H1 (cell line): ENCODE measurements at regions not wholly inside any gene's neighbourhood (a gene's known extent, or its start where the extent isn't known, plus 50 kb on each side); places are given as distances from the start of the nearest gene placed in this dataset.

Experiments used
- CTCF ChIA-PET: fragments of 300-600 bp; sonication (Branson Sonifier 250); formaldehyde crosslinking; loops from one replicate; lab custom pipeline; 2021; ENCODE audit not compliant: partially characterized antibody; lab: Charles Lee
- POLR2A ChIA-PET: fragments of 300-600 bp; sonication (Branson Sonifier 250); formaldehyde crosslinking; loops from one replicate; lab custom pipeline; 2021; ENCODE audit warnings: inconsistent platforms; ENCODE audit not compliant: partially characterized antibody; lab: Charles Lee
- DNase-seq, 2 experiments: peaks; one replicate each; pipeline versions ENCODE4 v3.0.0 to v3.0.0-alpha.2; 2010 to 2022; ENCODE audit warnings: low spot score in 2 of 2, low read depth in 1 of 2, mixed read lengths in 1 of 2
- FAIRE-seq: peaks from 2 replicates; lab custom pipeline; 2011; peaks lifted over from hg19 to GRCh38; lab: Jason Lieb, UNC
- H2AFZ ChIP-seq: 2 replicates; pipeline ENCODE4 v1.8.1; 2012; ENCODE audit warnings: low read length, inconsistent platforms
- H2AK5ac ChIP-seq: 2 replicates; pipeline ENCODE4 v1.6.1; 2013; ENCODE audit warnings: low read depth, low read length
- H2BK120ac ChIP-seq: replicated peaks from 2 replicates; pipeline ENCODE3; 2013; ENCODE audit warnings: low read depth, low read length, inconsistent platforms
- H2BK12ac ChIP-seq: 2 replicates; pipeline ENCODE4 v1.6.1; 2013; ENCODE audit warnings: low read depth, low read length
- H2BK15ac ChIP-seq: 2 replicates; pipeline ENCODE4 v1.6.1; 2013; ENCODE audit warnings: low read length
- H2BK20ac ChIP-seq: 2 replicates; pipeline ENCODE4 v1.6.1; 2013; ENCODE audit warnings: low read length
- H2BK5ac ChIP-seq: 2 replicates; pipeline ENCODE4 v1.6.1; 2013; ENCODE audit warnings: low read depth, low read length
- H3K14ac ChIP-seq: 2 replicates; pipeline ENCODE4 v1.6.1; 2013; ENCODE audit warnings: inconsistent platforms; ENCODE audit not compliant: insufficient read length
- H3K18ac ChIP-seq: 2 replicates; pipeline ENCODE4 v1.6.1; 2013; ENCODE audit warnings: low read length; ENCODE audit errors: extremely low read depth
- H3K23ac ChIP-seq: 2 replicates; pipeline ENCODE4 v1.6.1; 2013; ENCODE audit warnings: inconsistent platforms; ENCODE audit not compliant: insufficient read length
- H3K23me2 ChIP-seq: 2 replicates; pipeline ENCODE4 v1.6.1; 2013; ENCODE audit warnings: low read depth, low read length
- H3K27ac ChIP-seq: 2 replicates; pipeline ENCODE4 v1.6.1; 2011; ENCODE audit warnings: low read depth, low read length, inconsistent platforms
- H3K27me3 ChIP-seq, 4 experiments: replicated peaks in 1 of 4; 1 replicate in 1 of 4; 2 replicates in 3 of 4; pipeline versions ENCODE4 v1.6.1 to v1.8.1; 2011 to 2013; ENCODE audit warnings: low read length in 3 of 4, mild to moderate bottlenecking in 3 of 4, inconsistent platforms in 2 of 4, mixed read lengths in 2 of 4, moderate library complexity in 1 of 4; ENCODE audit not compliant: control insufficient read depth in 3 of 4, insufficient read depth in 3 of 4; ENCODE audit errors: extremely low read depth in 1 of 4
- H3K36me3 ChIP-seq, 4 experiments: 2 replicates each; pipeline versions ENCODE4 v1.6.1 to v1.8.1; 2011 to 2013; ENCODE audit warnings: mild to moderate bottlenecking in 4 of 4, low read length in 3 of 4, moderate library complexity in 2 of 4, control low read depth in 1 of 4, inconsistent platforms in 1 of 4; ENCODE audit not compliant: insufficient read depth in 4 of 4, control insufficient read depth in 2 of 4
- H3K4ac ChIP-seq: replicated peaks from 2 replicates; pipeline ENCODE3; 2013; ENCODE audit warnings: low read length, low read depth, mixed read lengths, inconsistent platforms; ENCODE audit not compliant: insufficient read length
- H3K4me1 ChIP-seq, 4 experiments: replicated peaks in 1 of 4; 1 replicate in 1 of 4; 2 replicates in 3 of 4; pipeline versions ENCODE4 v1.6.1 to v1.8.1; 2011 to 2013; ENCODE audit warnings: low read length in 3 of 4, inconsistent platforms in 2 of 4, mixed read lengths in 1 of 4; ENCODE audit not compliant: insufficient read depth in 4 of 4, control insufficient read depth in 3 of 4
- H3K4me2 ChIP-seq, 2 experiments: 2 replicates each; pipeline versions ENCODE4 v1.6.1 to v1.8.1; 2011 to 2013; ENCODE audit warnings: low read depth in 2 of 2, low read length in 2 of 2, control low read depth in 1 of 2, inconsistent platforms in 1 of 2, mild to moderate bottlenecking in 1 of 2; ENCODE audit not compliant: insufficient read depth in 1 of 2
- H3K4me3 ChIP-seq, 4 experiments: fragments of 200-600, 300-600 bp in 1 of 4; sonication (generic), shearing (Covaris generic), sonication (Bioruptor Twin) in 1 of 4; 2 replicates each; pipeline versions ENCODE4 v1.5.1 to v1.8.1; 2011 to 2016; ENCODE audit warnings: low read length in 4 of 4, low read depth in 3 of 4, control low read depth in 2 of 4, inconsistent platforms in 2 of 4, mild to moderate bottlenecking in 2 of 4, mixed read lengths in 1 of 4, moderate library complexity in 1 of 4; ENCODE audit not compliant: insufficient read depth in 2 of 4; ENCODE audit errors: extremely low read depth in 1 of 4
- H3K56ac ChIP-seq: replicated peaks from 2 replicates; pipeline ENCODE3; 2013; ENCODE audit warnings: low read depth, mild to moderate bottlenecking, mixed read lengths, low read length, inconsistent platforms; ENCODE audit not compliant: insufficient read length
- H3K79me1 ChIP-seq: 2 replicates; pipeline ENCODE4 v1.6.1; 2013; ENCODE audit warnings: low read depth, low read length, control low read depth
- H3K79me2 ChIP-seq, 2 experiments: 2 replicates each; pipeline versions ENCODE4 v1.6.1 to v1.8.1; 2012 to 2013; ENCODE audit warnings: low read length in 2 of 2, mild to moderate bottlenecking in 2 of 2, inconsistent platforms in 1 of 2; ENCODE audit not compliant: insufficient read depth in 2 of 2, control insufficient read depth in 1 of 2
- H3K9ac ChIP-seq, 4 experiments: replicated peaks in 1 of 4; 1 replicate in 1 of 4; 2 replicates in 3 of 4; pipeline versions ENCODE4 v1.6.1 to v1.8.1; 2011 to 2013; ENCODE audit warnings: low read depth in 3 of 4, low read length in 3 of 4, control low read depth in 2 of 4, mild to moderate bottlenecking in 2 of 4, moderate library complexity in 2 of 4, inconsistent platforms in 1 of 4; ENCODE audit errors: extremely low read depth in 1 of 4
- H3K9me3 ChIP-seq, 2 experiments: 2 replicates each; pipeline versions ENCODE4 v1.6.1 to v1.8.1; 2012 to 2013; ENCODE audit warnings: mild to moderate bottlenecking in 2 of 2, moderate library complexity in 2 of 2, control low read depth in 1 of 2, inconsistent platforms in 1 of 2, low read depth in 1 of 2, low read length in 1 of 2, mixed read lengths in 1 of 2; ENCODE audit not compliant: insufficient read depth in 2 of 2
- H4K20me1 ChIP-seq, 2 experiments: replicated peaks in 1 of 2; 2 replicates each; pipeline versions ENCODE3 to v1.8.1; 2011 to 2013; ENCODE audit warnings: inconsistent platforms in 2 of 2, low read length in 2 of 2, mild to moderate bottlenecking in 1 of 2; ENCODE audit not compliant: insufficient read depth in 2 of 2, control insufficient read depth in 1 of 2
- H4K5ac ChIP-seq: 2 replicates; pipeline ENCODE4 v1.6.1; 2013; ENCODE audit warnings: low read length, low read depth, mixed read lengths, inconsistent platforms; ENCODE audit not compliant: insufficient read length
- H4K8ac ChIP-seq: 2 replicates; pipeline ENCODE4 v1.8.0; 2013; ENCODE audit warnings: mild to moderate bottlenecking, moderate library complexity, low read length, inconsistent platforms; ENCODE audit not compliant: insufficient read depth; ENCODE audit errors: extremely low read depth
- H4K91ac ChIP-seq: replicated peaks from 2 replicates; pipeline ENCODE3; 2013; ENCODE audit warnings: low read length, mixed read lengths, inconsistent platforms; ENCODE audit not compliant: insufficient read length
- ASH2L ChIP-seq: fragments of 200-600, 300-600 bp; sonication (generic); IDR thresholded peaks from one replicate; pipeline ENCODE4 v1.7.1; 2017; ENCODE audit warnings: low read length
- CBX5 ChIP-seq: fragments of 300-800, 300-1000 bp; sonication (generic); IDR thresholded peaks from 2 replicates; pipeline ENCODE4 v1.7.1; 2016; ENCODE audit warnings: antibody characterized with exemption, low read length, low read depth
- CHD1 ChIP-seq: IDR thresholded peaks from 2 replicates; pipeline ENCODE4 v1.6.1; 2012; ENCODE audit warnings: low read depth, low read length, improper control_type of control experiment
- CTBP2 ChIP-seq: IDR thresholded peaks from 2 replicates; pipeline ENCODE4 v1.7.0; 2011; ENCODE audit warnings: borderline replicate concordance, mild to moderate bottlenecking, moderate library complexity, mixed read lengths, low read length; ENCODE audit not compliant: insufficient read depth, insufficient read length
- EP300 ChIP-seq, 2 experiments: IDR thresholded peaks; 1 replicate in 1 of 2; 2 replicates in 1 of 2; pipeline ENCODE4 v1.6.1; 2011 to 2012; ENCODE audit warnings: low read depth in 2 of 2, low read length in 2 of 2, mild to moderate bottlenecking in 2 of 2, borderline replicate concordance in 1 of 2, inconsistent platforms in 1 of 2, moderate library complexity in 1 of 2
- KDM5A ChIP-seq: fragments of 200-600 bp; IDR thresholded peaks from 2 replicates; pipeline ENCODE4 v1.7.1; 2012; ENCODE audit warnings: mild to moderate bottlenecking, low read length, inconsistent platforms, mixed read lengths
- NANOG ChIP-seq: IDR thresholded peaks from 2 replicates; pipeline ENCODE4 v1.6.1; 2011; ENCODE audit warnings: low read length, low read depth, mild to moderate bottlenecking, inconsistent platforms; ENCODE audit not compliant: insufficient read depth, poor library complexity, severe bottlenecking
- PHF8 ChIP-seq: fragments of 200-600 bp; sonication (generic); conservative IDR thresholded peaks from 2 replicates; pipeline ENCODE4 v1.7.1; 2012; ENCODE audit warnings: low read depth, mild to moderate bottlenecking, inconsistent platforms, low read length, moderate library complexity
- POLR2AphosphoS5 ChIP-seq: IDR thresholded peaks from 2 replicates; pipeline ENCODE4 v1.6.1; 2011; ENCODE audit warnings: low read depth, low read length
- RFX5 ChIP-seq: IDR thresholded peaks from 2 replicates; pipeline ENCODE4 v1.6.1; 2011; ENCODE audit warnings: low read depth, low read length, improper control_type of control experiment, borderline replicate concordance
- RNF2 ChIP-seq: fragments of 200-900, 300-1000 bp; sonication (generic); IDR thresholded peaks from 2 replicates; pipeline ENCODE4 v1.7.1; 2016; ENCODE audit warnings: borderline replicate concordance, low read depth, mild to moderate bottlenecking, antibody characterized with exemption, low read length; ENCODE audit not compliant: poor library complexity, severe bottlenecking; ENCODE audit errors: missing control alignments
- SP1 ChIP-seq: IDR thresholded peaks from 2 replicates; pipeline ENCODE4 v1.6.1; 2011; ENCODE audit warnings: low read depth, low read length
- SP4 ChIP-seq: IDR thresholded peaks from 2 replicates; pipeline ENCODE4 v1.6.1; 2012; ENCODE audit warnings: low read length, inconsistent platforms
- SRF ChIP-seq: IDR thresholded peaks from 2 replicates; pipeline ENCODE4 v1.6.1; 2011; ENCODE audit warnings: mild to moderate bottlenecking, low read depth, low read length, moderate library complexity
- TEAD4 ChIP-seq: IDR thresholded peaks from 2 replicates; pipeline ENCODE4 v1.6.1; 2012; ENCODE audit warnings: low read depth, low read length, inconsistent platforms, mixed read lengths
- WGBS, 2 experiments: shearing (Covaris generic) in 1 of 2; methylation state at CpG; one replicate each; pipeline versions ENCODE4 v1.1.6 to v1.1.7; 2013 to 2015; ENCODE audit warnings: low lambda C conversion rate in 2 of 2, mixed read lengths in 2 of 2, inconsistent platforms in 1 of 2, low coverage in 1 of 2, missing lambda C conversion rate in 1 of 2; ENCODE audit not compliant: insufficient replicate concordance in 2 of 2, insufficient coverage in 1 of 2, insufficient read length in 1 of 2; ENCODE audit errors: extremely low coverage in 1 of 2, missing lambda C conversion rate in 1 of 2; 5-methylcytosine and 5-hydroxymethylcytosine counted together

GRCh38 chr10:128512767-128513166 is 386.5 kb upstream of the MKI67 start:
- no peak overlapping the region for H3K27ac ChIP-seq
- H3K23me2 ChIP-seq = 0 out of 2 replicates have a peak, but pooled peaks cover 2% of the 10 kb centered on the region
- H4K5ac ChIP-seq = no peak overlapping the region
- H2BK20ac ChIP-seq = no peak overlapping the region
- H2BK5ac ChIP-seq = no peak overlapping the region
- H2AK5ac ChIP-seq = no peak overlapping the region
- no peak overlapping the region for H3K4ac ChIP-seq
- no peaks in the 10 kb centered on the region for H3K27me3 ChIP-seq
- H3K36me3 ChIP-seq = no peaks in the 10 kb centered on the region
- no peak overlapping the region for H3K23ac ChIP-seq
- DNase-seq (no peak), FAIRE-seq (no peak)
- H2BK120ac ChIP-seq = no peak overlapping the region
- H3K18ac ChIP-seq = no peak overlapping the region
- 0 out of 7 replicates have a peak, but pooled peaks cover 0 to 2% (median 0%) of the 10 kb centered on the region in 4 experiments for H3K4me1 ChIP-seq
- H3K56ac ChIP-seq = no peak overlapping the region
- 91% methylated on average over 7 of the region's 7 CpGs; no CpG with 5 or more reads in 1 of the 2 experiments for WGBS, 2 experiments
- no peaks in the 10 kb centered on the region for H3K79me2 ChIP-seq
- CTCF ChIA-PET = interaction anchor here (1.5 to 3.9 kb wide), 3 partner anchors 9 to 16 kb away, joined by 3 to 21 read pairs (median 4); no protein-coding TSS in a partner anchor
- POLR2A ChIA-PET = interaction anchor here (0.7 kb wide), 1 partner anchor 28 kb away, joined by 3 read pairs; no protein-coding TSS in a partner anchor
- no peak overlapping the region for H3K9ac ChIP-seq
- no peaks in the 10 kb centered on the region for H4K20me1 ChIP-seq
- no peak overlapping the region for H4K8ac ChIP-seq
- no peaks in the 10 kb centered on the region for H3K79me1 ChIP-seq
- H2AFZ ChIP-seq = no peak overlapping the region
- H3K14ac ChIP-seq = no peak overlapping the region
- H2BK12ac ChIP-seq = no peak overlapping the region
- H2BK15ac ChIP-seq = no peak overlapping the region
- H3K9me3 ChIP-seq = 0 out of 4 replicates have a peak, but pooled peaks cover 0 to 4% of the 10 kb centered on the region in 2 experiments
- no peak overlapping the region for H3K4me2 ChIP-seq
- no peak overlapping the region for H4K91ac ChIP-seq
- no peak overlapping the region for H3K4me3 ChIP-seq
- TF ChIP-seq RFX5 = no peak
- no peak for TF ChIP-seq CBX5
- no peak for TF ChIP-seq RNF2
- TF ChIP-seq TEAD4 = no peak
- TF ChIP-seq EP300 (IDR thresholded peaks at IDR 0.05; ENCODE audit: borderline replicate concordance in 1 of 2, low read depth in 2 of 2, low read length in 2 of 2) = no peak
- TF ChIP-seq ASH2L = no peak
- no peak for TF ChIP-seq KDM5A
- no peak for TF ChIP-seq SRF
- TF ChIP-seq PHF8 = no peak
- TF ChIP-seq SP1 = no peak
- TF ChIP-seq NANOG = no peak
- no peak for TF ChIP-seq CTBP2
- no peak for TF ChIP-seq POLR2AphosphoS5
- no peak for TF ChIP-seq SP4
- TF ChIP-seq CHD1 = no peak
